ENCODE measurements at regions not wholly inside any gene's neighbourhood (a gene's known extent, or its start where the extent isn't known, plus 50 kb on each side); places are given as distances from the start of the nearest gene placed in this dataset.

DNA sequence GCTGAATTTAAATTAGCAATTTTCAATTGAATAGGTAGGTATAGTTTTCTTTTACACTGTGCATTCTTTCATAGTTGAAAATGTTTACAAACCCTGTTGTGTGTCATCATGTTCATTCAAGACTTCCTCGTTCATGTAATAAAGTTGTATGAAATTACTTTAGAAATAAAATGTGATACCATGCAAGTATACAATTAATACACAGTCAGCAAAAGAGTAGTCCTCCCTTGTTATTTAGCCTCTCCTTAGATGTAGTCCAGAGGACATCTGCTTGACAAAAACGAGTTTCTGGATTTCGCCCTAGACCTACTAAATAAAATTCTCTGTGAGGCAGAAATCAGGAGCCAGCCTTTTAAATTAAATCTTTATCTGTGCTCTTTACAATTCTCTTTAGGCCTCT, 231.6 kb downstream of the CXXC4 start:
- Histone ChIP-seq H3K9ac (ENCODE audit: low read depth in 1 of 3, low read length in 3 of 3) (no peak overlapping the region), H3K27ac (ENCODE audit: low read depth, low read length) (no peak overlapping the region), H3K9me3 (ENCODE audit: control insufficient read depth in 3 of 3, low read length in 3 of 3) (no peaks in the 10 kb centered on the region), H3K4me3 (ENCODE audit: low read length in 3 of 3) (no peak overlapping the region), H3K27me3 (ENCODE audit: control insufficient read depth in 3 of 3, insufficient read depth in 3 of 3, low read length in 3 of 3) (no peaks in the 10 kb centered on the region), H3K4me1 (ENCODE audit: control insufficient read depth in 3 of 3, insufficient read depth in 3 of 3, low read length in 3 of 3) (no peaks in the 10 kb centered on the region), H3K36me3 (ENCODE audit: control insufficient read depth in 3 of 3, insufficient read depth in 3 of 3, low read length in 3 of 3) (no peaks in the 10 kb centered on the region)

DNA sequence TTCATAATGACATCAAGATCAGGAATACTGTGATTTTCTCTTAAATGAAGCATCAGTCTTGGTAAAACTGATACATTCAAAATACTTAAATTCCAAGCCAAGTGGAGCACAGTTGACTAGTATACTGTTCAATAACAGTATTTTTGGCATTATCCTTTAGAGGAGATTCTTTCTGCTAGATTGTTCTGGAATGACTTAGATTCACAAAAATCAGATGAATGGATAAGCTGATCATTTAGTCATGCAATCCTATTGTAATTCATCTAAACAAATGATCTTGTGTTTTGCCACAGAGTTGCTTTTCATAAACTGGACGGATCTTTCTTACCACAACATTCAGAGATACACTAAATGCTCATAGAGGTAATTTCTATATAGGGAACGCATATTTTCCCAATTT, 232.0 kb downstream of the CXXC4 start:
- Histone ChIP-seq H3K27me3 (ENCODE audit: control insufficient read depth in 3 of 3, insufficient read depth in 3 of 3, low read length in 3 of 3) (no peaks in the 10 kb centered on the region), H3K9ac (ENCODE audit: low read depth in 1 of 3, low read length in 3 of 3) (no peak overlapping the region), H3K4me3 (ENCODE audit: low read length in 3 of 3) (no peak overlapping the region), H3K27ac (ENCODE audit: low read depth, low read length) (no peak overlapping the region), H3K9me3 (ENCODE audit: control insufficient read depth in 3 of 3, low read length in 3 of 3) (no peaks in the 10 kb centered on the region), H3K4me1 (ENCODE audit: control insufficient read depth in 3 of 3, insufficient read depth in 3 of 3, low read length in 3 of 3) (no peaks in the 10 kb centered on the region), H3K36me3 (ENCODE audit: control insufficient read depth in 3 of 3, insufficient read depth in 3 of 3, low read length in 3 of 3) (no peaks in the 10 kb centered on the region)

- no peak overlapping the region for H3K9ac ChIP-seq (ENCODE audit: low read depth in 1 of 3, low read length in 3 of 3)
Observed at GRCh38 chr4:104248726-104249125, 246.0 kb downstream of the CXXC4 start.

GRCh38 chr4:104235967-104236366, 258.7 kb downstream of the CXXC4 start:
- H3K27ac ChIP-seq (ENCODE audit: low read depth, low read length), result no peak overlapping the region
- no peak overlapping the region for H3K9ac ChIP-seq (ENCODE audit: low read depth in 1 of 3, low read length in 3 of 3)
- no peak overlapping the region for H3K4me3 ChIP-seq (ENCODE audit: low read length in 3 of 3)
- no peaks in the 10 kb centered on the region for H3K36me3 ChIP-seq (ENCODE audit: control insufficient read depth in 3 of 3, insufficient read depth in 3 of 3, low read length in 3 of 3)
- H3K27me3 ChIP-seq (ENCODE audit: control insufficient read depth in 3 of 3, insufficient read depth in 3 of 3, low read length in 3 of 3), result no peaks in the 10 kb centered on the region
- H3K9me3 ChIP-seq (ENCODE audit: control insufficient read depth in 3 of 3, low read length in 3 of 3), result no peaks in the 10 kb centered on the region
- no peaks in the 10 kb centered on the region for H3K4me1 ChIP-seq (ENCODE audit: control insufficient read depth in 3 of 3, insufficient read depth in 3 of 3, low read length in 3 of 3)

More at GRCh38 chr4:104248726-104249125, 246.0 kb downstream of the CXXC4 start:
- Histone ChIP-seq H3K4me1 (ENCODE audit: control insufficient read depth in 3 of 3, insufficient read depth in 3 of 3, low read length in 3 of 3) (no peaks in the 10 kb centered on the region), H3K36me3 (ENCODE audit: control insufficient read depth in 3 of 3, insufficient read depth in 3 of 3, low read length in 3 of 3) (no peaks in the 10 kb centered on the region), H3K4me3 (ENCODE audit: low read length in 3 of 3) (peak overlapping the region in 1 of 3 donors; percentile 22), H3K27me3 (ENCODE audit: control insufficient read depth in 3 of 3, insufficient read depth in 3 of 3, low read length in 3 of 3) (no peaks in the 10 kb centered on the region), H3K9me3 (ENCODE audit: control insufficient read depth in 3 of 3, low read length in 3 of 3) (no peaks in the 10 kb centered on the region), H3K27ac (ENCODE audit: low read depth, low read length) (no peak overlapping the region)

GRCh38 chr4:104217526-104217925, 277.2 kb downstream of the CXXC4 start:
- H3K27me3 ChIP-seq (ENCODE audit: control insufficient read depth in 3 of 3, insufficient read depth in 3 of 3, low read length in 3 of 3), result no peaks in the 10 kb centered on the region
- H3K4me1 ChIP-seq (ENCODE audit: control insufficient read depth in 3 of 3, insufficient read depth in 3 of 3, low read length in 3 of 3), result no peaks in the 10 kb centered on the region
- H3K4me3 ChIP-seq (ENCODE audit: low read length in 3 of 3), result no peak overlapping the region
- no peak overlapping the region for H3K9ac ChIP-seq (ENCODE audit: low read depth in 1 of 3, low read length in 3 of 3)
- no peaks in the 10 kb centered on the region for H3K9me3 ChIP-seq (ENCODE audit: control insufficient read depth in 3 of 3, low read length in 3 of 3)
- no peaks in the 10 kb centered on the region for H3K36me3 ChIP-seq (ENCODE audit: control insufficient read depth in 3 of 3, insufficient read depth in 3 of 3, low read length in 3 of 3)
- H3K27ac ChIP-seq (ENCODE audit: low read depth, low read length), result no peak overlapping the region

- Histone ChIP-seq H3K27ac (ENCODE audit: low read depth, low read length) (no peak overlapping the region), H3K9me3 (ENCODE audit: control insufficient read depth in 3 of 3, low read length in 3 of 3) (no peaks in the 10 kb centered on the region), H3K4me3 (ENCODE audit: low read length in 3 of 3) (no peak overlapping the region), H3K4me1 (ENCODE audit: control insufficient read depth in 3 of 3, insufficient read depth in 3 of 3, low read length in 3 of 3) (no peaks in the 10 kb centered on the region), H3K36me3 (ENCODE audit: control insufficient read depth in 3 of 3, insufficient read depth in 3 of 3, low read length in 3 of 3) (no peaks in the 10 kb centered on the region), H3K9ac (ENCODE audit: low read depth in 1 of 3, low read length in 3 of 3) (no peak overlapping the region), H3K27me3 (ENCODE audit: control insufficient read depth in 3 of 3, insufficient read depth in 3 of 3, low read length in 3 of 3) (no peaks in the 10 kb centered on the region)
Observed at GRCh38 chr4:104211657-104212056, 283.0 kb downstream of the CXXC4 start.

DNA sequence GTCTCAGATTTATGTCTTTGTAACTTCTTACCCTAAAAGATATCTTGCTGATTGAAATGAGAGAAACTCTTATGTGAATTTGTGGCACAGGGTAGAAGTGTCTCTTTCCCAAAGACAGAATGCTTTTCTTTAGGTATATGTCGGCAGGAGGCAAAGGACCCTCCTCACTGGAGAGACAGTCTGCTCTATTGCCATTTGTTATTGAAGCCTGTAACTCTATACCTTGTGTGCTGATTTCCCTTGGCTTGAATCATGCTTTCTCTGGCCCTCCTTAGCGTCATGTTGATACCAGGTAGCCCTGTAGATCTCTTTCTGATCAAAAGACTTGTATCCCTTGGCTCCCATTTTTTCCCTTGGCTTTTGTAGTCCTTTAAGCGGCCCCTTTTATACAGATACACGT, 284.3 kb downstream of the CXXC4 start:
- Histone ChIP-seq H3K9me3 (ENCODE audit: control insufficient read depth in 3 of 3, low read length in 3 of 3) (no peaks in the 10 kb centered on the region), H3K27me3 (ENCODE audit: control insufficient read depth in 3 of 3, insufficient read depth in 3 of 3, low read length in 3 of 3) (no peaks in the 10 kb centered on the region), H3K27ac (ENCODE audit: low read depth, low read length) (no peak overlapping the region), H3K36me3 (ENCODE audit: control insufficient read depth in 3 of 3, insufficient read depth in 3 of 3, low read length in 3 of 3) (no peaks in the 10 kb centered on the region), H3K4me1 (ENCODE audit: control insufficient read depth in 3 of 3, insufficient read depth in 3 of 3, low read length in 3 of 3) (no peaks in the 10 kb centered on the region), H3K9ac (ENCODE audit: low read depth in 1 of 3, low read length in 3 of 3) (no peak overlapping the region), H3K4me3 (ENCODE audit: low read length in 3 of 3) (no peak overlapping the region)

DNA sequence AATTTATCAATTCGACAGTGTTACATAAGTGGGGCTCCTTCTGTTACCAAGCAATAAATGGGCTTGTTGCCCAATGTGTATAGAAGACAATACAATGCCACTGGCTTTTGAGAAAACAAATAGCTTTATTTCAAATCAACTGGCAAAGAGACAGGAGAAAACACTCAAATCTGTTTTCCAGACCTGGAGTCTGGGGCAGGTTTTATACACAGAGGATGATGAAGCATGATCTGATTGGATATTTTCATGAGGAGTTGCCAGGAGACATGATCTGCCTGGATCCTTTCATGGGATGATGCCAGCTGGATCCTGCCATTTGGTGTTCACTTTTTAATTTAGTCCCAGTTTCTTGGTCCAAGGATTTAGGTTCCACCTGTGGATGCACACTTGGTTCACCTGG, 287.9 kb downstream of the CXXC4 start:
- Histone ChIP-seq H3K9me3 (ENCODE audit: control insufficient read depth in 3 of 3, low read length in 3 of 3) (no peaks in the 10 kb centered on the region), H3K27me3 (ENCODE audit: control insufficient read depth in 3 of 3, insufficient read depth in 3 of 3, low read length in 3 of 3) (no peaks in the 10 kb centered on the region), H3K4me3 (ENCODE audit: low read length in 3 of 3) (no peak overlapping the region), H3K9ac (ENCODE audit: low read depth in 1 of 3, low read length in 3 of 3) (no peak overlapping the region), H3K36me3 (ENCODE audit: control insufficient read depth in 3 of 3, insufficient read depth in 3 of 3, low read length in 3 of 3) (no peaks in the 10 kb centered on the region), H3K4me1 (ENCODE audit: control insufficient read depth in 3 of 3, insufficient read depth in 3 of 3, low read length in 3 of 3) (no peaks in the 10 kb centered on the region), H3K27ac (ENCODE audit: low read depth, low read length) (no peak overlapping the region)

- no peaks in the 10 kb centered on the region for H3K9me3 ChIP-seq (ENCODE audit: control insufficient read depth in 3 of 3, low read length in 3 of 3)
- H3K4me1 ChIP-seq (ENCODE audit: control insufficient read depth in 3 of 3, insufficient read depth in 3 of 3, low read length in 3 of 3), result no peaks in the 10 kb centered on the region
- no peaks in the 10 kb centered on the region for H3K27me3 ChIP-seq (ENCODE audit: control insufficient read depth in 3 of 3, insufficient read depth in 3 of 3, low read length in 3 of 3)
- H3K9ac ChIP-seq (ENCODE audit: low read depth in 1 of 3, low read length in 3 of 3), result no peak overlapping the region
- no peaks in the 10 kb centered on the region for H3K36me3 ChIP-seq (ENCODE audit: control insufficient read depth in 3 of 3, insufficient read depth in 3 of 3, low read length in 3 of 3)
- H3K27ac ChIP-seq (ENCODE audit: low read depth, low read length), result no peak overlapping the region
- no peak overlapping the region for H3K4me3 ChIP-seq (ENCODE audit: low read length in 3 of 3)
Observed at GRCh38 chr4:104205116-104205515, 289.6 kb downstream of the CXXC4 start.

GRCh38 chr4:104188301-104188700, 306.4 kb downstream of the CXXC4 start:
- H3K27me3 ChIP-seq (ENCODE audit: control insufficient read depth in 3 of 3, insufficient read depth in 3 of 3, low read length in 3 of 3), result no peaks in the 10 kb centered on the region
- H3K36me3 ChIP-seq (ENCODE audit: control insufficient read depth in 3 of 3, insufficient read depth in 3 of 3, low read length in 3 of 3), result no peaks in the 10 kb centered on the region
- H3K9me3 ChIP-seq (ENCODE audit: control insufficient read depth in 3 of 3, low read length in 3 of 3), result no peaks in the 10 kb centered on the region
- no peak overlapping the region for H3K9ac ChIP-seq (ENCODE audit: low read depth in 1 of 3, low read length in 3 of 3)
- H3K4me3 ChIP-seq (ENCODE audit: low read length in 3 of 3), result no peak overlapping the region
- peaks cover 0 to 4% (median 0%) of the 10 kb centered on the region in 3 donors for H3K4me1 ChIP-seq (ENCODE audit: control insufficient read depth in 3 of 3, insufficient read depth in 3 of 3, low read length in 3 of 3)
- H3K27ac ChIP-seq (ENCODE audit: low read depth, low read length), result no peak overlapping the region

DNA sequence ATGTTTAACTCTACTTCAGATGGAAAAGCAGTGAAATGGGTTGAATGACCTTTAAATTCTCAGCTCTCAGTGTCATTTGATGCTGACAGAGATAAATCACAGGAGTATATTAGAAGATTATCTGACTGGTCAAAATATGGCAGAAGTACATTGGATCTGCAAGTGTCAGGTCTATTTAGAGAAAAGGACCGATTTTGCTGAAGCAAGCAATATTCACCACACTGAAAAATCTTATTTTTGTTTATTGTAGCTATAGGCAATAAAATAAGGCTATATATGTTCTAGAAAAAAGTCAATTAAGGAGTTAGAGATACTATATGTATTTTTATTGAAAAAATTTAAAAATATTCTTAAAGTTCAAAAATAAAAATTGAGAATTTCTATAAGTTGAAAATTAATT, 325.3 kb downstream of the CXXC4 start:
- Histone ChIP-seq H3K9ac (ENCODE audit: low read depth in 1 of 3, low read length in 3 of 3) (no peak overlapping the region), H3K36me3 (ENCODE audit: control insufficient read depth in 3 of 3, insufficient read depth in 3 of 3, low read length in 3 of 3) (no peaks in the 10 kb centered on the region), H3K27me3 (ENCODE audit: control insufficient read depth in 3 of 3, insufficient read depth in 3 of 3, low read length in 3 of 3) (no peaks in the 10 kb centered on the region), H3K27ac (ENCODE audit: low read depth, low read length) (no peak overlapping the region), H3K9me3 (ENCODE audit: control insufficient read depth in 3 of 3, low read length in 3 of 3) (no peaks in the 10 kb centered on the region), H3K4me3 (ENCODE audit: low read length in 3 of 3) (no peak overlapping the region), H3K4me1 (ENCODE audit: control insufficient read depth in 3 of 3, insufficient read depth in 3 of 3, low read length in 3 of 3) (no peaks in the 10 kb centered on the region)
